Glutamatergic neuron (in vitro differentiated cells): ENCODE measurements at regions not wholly inside any gene's neighbourhood (a gene's known extent, or its start where the extent isn't known, plus 50 kb on each side); places are given as distances from the start of the nearest gene placed in this dataset.
A peak's percentile ranks its signal among the peaks of the same experiment; 100 is the strongest.

Experiments
- DNase-seq: peaks from one replicate; pipeline ENCODE4 v3.0.0; 2022
- H3K27ac Mint-ChIP-seq: one replicate; pipeline ENCODE4 v1.8.0; 2020; ENCODE audit warnings: mild to moderate bottlenecking, mixed read lengths, inconsistent platforms; ENCODE audit not compliant: unreplicated experiment
- H3K27me3 Mint-ChIP-seq: one replicate; pipeline ENCODE4 v1.8.0; 2020; ENCODE audit warnings: mild to moderate bottlenecking, moderate library complexity, mixed read lengths, inconsistent platforms; ENCODE audit not compliant: unreplicated experiment
- H3K36me3 Mint-ChIP-seq: one replicate; pipeline ENCODE4 v1.8.0; 2020; ENCODE audit warnings: mild to moderate bottlenecking, mixed read lengths, inconsistent platforms; ENCODE audit not compliant: unreplicated experiment
- H3K4me1 Mint-ChIP-seq: one replicate; pipeline ENCODE4 v1.8.0; 2020; ENCODE audit warnings: mild to moderate bottlenecking, low read depth, mixed read lengths, inconsistent platforms; ENCODE audit not compliant: unreplicated experiment
- H3K4me3 Mint-ChIP-seq: one replicate; pipeline ENCODE4 v1.8.0; 2020; ENCODE audit warnings: mild to moderate bottlenecking, mixed read lengths, inconsistent platforms; ENCODE audit not compliant: unreplicated experiment
- H3K9me3 Mint-ChIP-seq: one replicate; pipeline ENCODE4 v1.8.0; 2020; ENCODE audit warnings: mild to moderate bottlenecking, moderate library complexity, mixed read lengths, inconsistent platforms; ENCODE audit not compliant: unreplicated experiment
- CTCF ChIP-seq: fragments of 200-600 bp; sonication (generic); IDR thresholded peaks from one replicate; pipeline ENCODE4 v1.5.0; 2021; ENCODE audit not compliant: partially characterized antibody, unreplicated experiment

GRCh38 chr14:71311061-71311460 is 403.8 kb downstream of the PCNX1 start:
- Mint-ChIP-seq H3K4me3 (no peak overlapping the region), H3K27ac (no peak overlapping the region), H3K27me3 (no peaks in the 10 kb centered on the region), H3K9me3 (peaks cover 2% of the 10 kb centered on the region), H3K36me3 (no peaks in the 10 kb centered on the region), H3K4me1 (no peaks in the 10 kb centered on the region)
- no peak for DNase-seq
- TF ChIP-seq CTCF: no peak

GRCh38 chr14:71314717-71315116 is 407.5 kb downstream of the PCNX1 start:
- TF ChIP-seq CTCF: no peak
- Mint-ChIP-seq H3K4me1 (no peaks in the 10 kb centered on the region), H3K27me3 (peaks cover 3% of the 10 kb centered on the region), H3K27ac (no peak overlapping the region), H3K4me3 (no peak overlapping the region), H3K36me3 (no peaks in the 10 kb centered on the region), H3K9me3 (peaks cover 2% of the 10 kb centered on the region)
- DNase-seq: no peak

- Mint-ChIP-seq H3K36me3 (no peaks in the 10 kb centered on the region), H3K27ac (no peak overlapping the region), H3K9me3 (peaks cover 6% of the 10 kb centered on the region), H3K27me3 (peaks cover 8% of the 10 kb centered on the region), H3K4me3 (no peak overlapping the region), H3K4me1 (no peaks in the 10 kb centered on the region)
- DNase-seq: no peak
- no peak for TF ChIP-seq CTCF
Measured at GRCh38 chr14:71317385-71318096, 410.3 kb downstream of the PCNX1 start.

GRCh38 chr14:71318097-71318459 is 410.8 kb downstream of the PCNX1 start:
- TF ChIP-seq CTCF: no peak
- no peak overlapping the region for H3K27ac Mint-ChIP-seq
- no peak for DNase-seq
- no peaks in the 10 kb centered on the region for H3K4me1 Mint-ChIP-seq
- H3K36me3 Mint-ChIP-seq: no peaks in the 10 kb centered on the region
- H3K4me3 Mint-ChIP-seq: no peak overlapping the region
- H3K9me3 Mint-ChIP-seq: peaks cover 6% of the 10 kb centered on the region
- H3K27me3 Mint-ChIP-seq: peaks cover 8% of the 10 kb centered on the region

- Mint-ChIP-seq H3K36me3 (no peaks in the 10 kb centered on the region), H3K27me3 (peaks cover 8% of the 10 kb centered on the region), H3K27ac (no peak overlapping the region), H3K9me3 (peaks cover 6% of the 10 kb centered on the region), H3K4me1 (no peaks in the 10 kb centered on the region), H3K4me3 (peak overlapping the region; percentile 93)
- no peak for TF ChIP-seq CTCF
- no peak for DNase-seq
Measured at GRCh38 chr14:71319666-71320065, 412.4 kb downstream of the PCNX1 start.
